ENCODE measurements at regions not wholly inside any gene's neighbourhood (a gene's known extent, or its start where the extent isn't known, plus 50 kb on each side); places are given as distances from the start of the nearest gene placed in this dataset.
"Not testable (repeated sequence)": the region's sequence is repeated elsewhere in the genome, so short reads cannot be mapped to it uniquely, and the experiment has no call there.

GRCh38 chr4:33924239-33924638, 2320.1 kb downstream of the ARAP2 start:
- peak; percentile 25 for DNase-seq

- no peak for DNase-seq
Observed at GRCh38 chr4:33924811-33925210, 2319.5 kb downstream of the ARAP2 start.

- no peak for DNase-seq
Observed at GRCh38 chr4:33930497-33930896, 2313.8 kb downstream of the ARAP2 start.

- no peak for DNase-seq
Observed at GRCh38 chr4:33931026-33931425, 2313.3 kb downstream of the ARAP2 start.

- no peak for DNase-seq
Observed at GRCh38 chr4:33940281-33940680, 2304.0 kb downstream of the ARAP2 start.

GRCh38 chr4:33941854-33942253, 2302.5 kb downstream of the ARAP2 start:
- DNase-seq: no peak

DNA sequence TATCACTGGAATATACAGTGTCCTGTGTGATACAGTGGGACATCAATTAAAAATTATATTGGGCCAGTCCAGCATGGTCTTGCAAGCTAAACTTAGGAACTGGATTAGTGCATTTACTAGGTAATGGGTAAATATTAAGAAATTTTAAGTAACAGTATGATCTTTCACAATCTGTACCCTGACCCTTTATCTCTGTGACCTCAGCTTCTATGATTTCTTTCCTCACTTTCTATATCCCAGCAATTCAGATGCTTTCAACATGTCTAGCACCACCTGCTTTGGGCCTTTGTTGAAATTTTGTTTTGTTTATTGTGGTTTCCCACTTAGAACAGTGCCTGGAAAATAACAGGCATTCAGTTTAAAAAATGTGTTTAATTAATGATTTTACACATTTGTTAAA, 2295.4 kb downstream of the ARAP2 start:
- no peak for DNase-seq

DNA sequence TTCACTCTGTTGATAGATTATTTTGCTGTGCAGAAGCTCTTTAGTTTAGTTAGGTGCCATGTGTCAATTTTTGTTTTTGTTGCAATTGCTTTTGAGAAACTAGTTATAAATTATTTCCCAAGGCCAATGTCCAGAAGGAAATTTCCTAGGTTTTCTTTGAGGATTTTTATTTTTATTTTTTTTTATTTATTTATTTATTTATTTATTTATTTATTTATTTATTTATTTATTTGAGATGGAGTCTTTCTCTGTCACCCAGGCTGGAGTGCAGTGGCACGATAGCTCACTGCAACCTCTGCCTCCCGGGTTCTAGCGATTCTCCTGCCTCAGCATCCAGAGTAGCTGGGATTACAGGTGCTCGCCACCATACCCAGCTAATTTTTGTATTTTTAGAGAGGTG, 2290.5 kb downstream of the ARAP2 start:
- not testable (repeated sequence) for DNase-seq

DNA sequence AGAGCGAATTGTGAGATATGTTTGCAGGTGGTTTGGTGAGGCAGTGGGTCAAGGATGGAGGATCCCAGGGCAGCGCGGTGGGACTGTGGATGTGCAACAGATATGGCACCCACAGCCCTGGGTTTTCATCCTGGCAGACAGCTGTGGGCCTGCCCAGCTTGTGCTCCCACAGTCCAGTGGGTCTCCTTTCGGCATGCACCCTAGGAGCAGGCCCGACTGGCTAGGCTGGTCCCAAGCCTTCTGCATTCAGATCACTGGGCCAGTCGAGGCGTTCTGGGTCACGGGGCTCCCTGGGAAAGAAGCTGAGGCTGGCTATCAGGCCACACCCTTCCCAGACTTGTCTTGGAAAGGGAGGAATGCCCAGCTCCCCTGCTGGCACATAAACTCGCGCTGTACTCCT, 2289.6 kb downstream of the ARAP2 start:
- DNase-seq: no peak

DNA sequence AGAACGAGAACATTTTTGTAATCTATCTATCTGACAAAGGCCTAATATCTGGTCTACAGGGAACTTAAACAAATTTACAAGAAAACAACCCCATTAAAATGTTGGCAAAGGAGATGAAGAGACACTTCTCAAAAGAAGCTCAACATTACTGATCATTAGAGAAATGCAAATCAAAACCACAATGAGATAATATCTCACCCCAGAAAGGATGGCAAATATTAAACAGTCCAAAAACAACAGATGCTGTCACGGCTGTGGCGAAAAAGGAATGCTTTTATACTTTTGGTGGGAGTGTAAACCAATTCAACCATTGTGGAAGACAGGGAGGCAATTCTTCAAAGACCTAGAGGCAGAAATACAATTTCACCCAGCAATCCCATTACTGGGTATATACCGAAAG, 2284.8 kb downstream of the ARAP2 start:
- DNase-seq: no peak

GRCh38 chr4:33961761-33962160, 2282.6 kb downstream of the ARAP2 start:
- no peak for DNase-seq

DNA sequence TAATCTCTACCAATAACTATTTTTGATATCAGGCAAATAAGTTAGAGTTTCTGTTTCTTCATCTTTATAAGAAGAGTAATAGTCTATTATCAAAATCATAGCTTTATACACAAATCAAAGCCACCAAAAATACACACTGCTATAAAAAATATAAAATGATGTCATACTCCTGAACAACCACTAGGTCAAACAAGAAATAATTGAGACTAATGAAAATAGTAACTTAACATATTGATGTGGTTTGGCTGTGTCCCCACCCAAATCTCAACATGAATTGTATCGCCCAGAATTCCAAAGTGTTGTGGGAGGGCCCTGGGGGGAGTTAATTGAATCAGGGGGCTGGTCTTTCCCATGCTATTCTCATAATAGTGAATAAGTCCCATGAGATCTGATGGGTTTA, 2277.5 kb downstream of the ARAP2 start:
- no peak for DNase-seq

GRCh38 chr4:33974270-33974669, 2270.0 kb downstream of the ARAP2 start:
- DNase-seq: peak; percentile 48

DNA sequence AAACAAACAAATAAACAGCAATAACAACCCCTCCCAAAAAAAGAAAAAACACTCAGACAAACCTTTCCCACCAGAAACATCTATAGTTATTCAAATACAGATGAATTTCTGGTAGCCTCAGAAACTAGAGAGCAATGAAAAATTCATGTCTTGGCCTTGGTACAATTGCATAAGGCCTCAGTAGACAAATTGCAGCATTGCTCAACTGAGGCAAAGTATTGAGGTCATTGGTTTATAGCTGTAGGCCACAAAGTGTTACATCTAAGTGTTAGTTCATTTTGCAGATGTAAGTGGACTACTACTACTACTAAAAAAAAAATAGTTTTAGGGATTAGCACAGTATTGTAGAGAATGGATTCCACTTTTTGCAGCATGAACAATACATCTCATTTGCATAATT, 2268.3 kb downstream of the ARAP2 start:
- no peak for DNase-seq

DNA sequence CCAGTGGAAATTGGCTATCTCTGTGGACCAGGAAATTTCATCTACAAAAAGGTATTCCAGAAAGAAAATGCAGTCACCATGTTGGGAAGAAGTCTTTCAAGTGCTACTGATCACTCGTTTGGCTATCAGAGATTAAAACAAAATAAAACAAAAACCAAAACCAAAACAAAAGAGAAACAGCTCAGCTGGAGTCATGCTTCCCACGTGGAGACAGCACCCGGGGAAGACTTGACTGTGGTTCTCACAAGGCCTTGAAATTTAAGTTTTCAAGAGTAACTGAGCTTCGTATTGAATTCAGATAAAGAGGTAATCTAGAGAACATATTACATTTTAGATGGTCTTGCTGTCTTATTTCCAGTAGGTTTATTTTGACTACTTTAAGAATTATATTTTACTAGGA, 2264.5 kb downstream of the ARAP2 start:
- DNase-seq: peak; percentile 41

DNA sequence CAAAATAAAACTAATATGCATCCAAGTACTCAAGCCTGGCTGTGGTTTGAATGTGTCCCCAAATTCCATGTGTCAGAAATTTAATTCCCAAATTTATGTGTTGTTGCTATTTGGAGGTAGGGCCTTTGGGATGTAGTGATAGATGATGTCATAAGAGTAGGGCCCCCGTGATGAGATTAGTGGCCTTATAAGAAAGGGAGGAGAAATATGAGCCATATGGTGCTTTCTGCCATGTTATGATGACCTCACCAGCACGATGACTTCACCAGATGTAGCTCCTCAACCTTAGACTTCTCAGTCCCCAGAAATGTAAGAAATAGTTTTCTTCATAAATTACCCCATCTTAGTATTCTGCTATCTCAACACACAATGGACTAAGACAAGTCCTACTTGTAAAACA, 2264.0 kb downstream of the ARAP2 start:
- DNase-seq: no peak

- no peak for DNase-seq
Observed at GRCh38 chr4:33989820-33990443, 2254.4 kb downstream of the ARAP2 start.

DNA sequence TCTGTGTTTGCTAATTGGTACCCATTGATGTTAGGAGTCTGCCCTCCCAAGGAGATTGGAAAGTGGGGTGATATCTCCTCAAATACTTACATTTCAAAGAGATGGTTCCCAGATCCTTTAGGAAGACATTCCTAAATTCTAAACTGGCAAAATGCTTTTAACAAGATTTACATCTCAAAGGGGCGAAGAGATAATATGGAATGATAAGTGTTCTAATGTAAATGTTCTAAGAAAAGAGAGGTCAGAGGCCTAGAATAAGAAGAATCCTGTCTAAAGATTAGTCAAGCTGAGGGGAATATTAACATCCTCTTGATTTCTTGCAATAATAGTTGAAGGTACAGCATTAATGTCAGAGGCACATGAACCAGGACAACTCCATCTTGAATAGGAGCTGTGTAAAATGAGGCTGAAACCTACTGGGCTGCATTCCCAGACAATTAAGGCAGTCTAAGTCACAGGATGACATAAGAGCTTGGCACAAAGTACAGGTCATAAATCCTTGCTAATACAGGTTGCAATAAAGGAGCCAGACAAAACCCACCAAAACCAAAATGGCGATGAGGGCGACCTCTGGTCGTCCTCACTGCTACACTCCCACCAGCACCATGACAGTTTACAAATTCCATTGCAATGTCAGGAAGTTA, 2248.1 kb downstream of the ARAP2 start:
- no peak for DNase-seq

DNA sequence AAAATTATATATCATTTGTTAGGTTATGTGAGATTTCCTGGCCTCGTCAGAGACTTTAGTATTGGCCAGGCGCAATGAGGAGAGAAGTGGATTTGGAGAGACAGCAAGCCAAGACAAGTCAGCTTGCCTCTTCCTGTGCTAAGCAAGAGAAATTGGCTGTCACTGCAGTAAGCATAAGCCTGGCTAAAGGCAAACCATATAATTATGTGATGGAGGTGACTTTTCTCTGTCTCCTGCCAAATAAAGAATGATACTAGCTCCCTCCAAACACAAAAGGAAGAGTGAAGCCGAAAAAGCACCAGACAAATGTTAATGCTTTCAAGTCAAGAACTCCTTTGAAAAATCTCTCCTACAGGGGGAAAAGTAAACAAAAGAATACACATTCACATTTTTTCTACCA, 2246.0 kb downstream of the ARAP2 start:
- peak; percentile 64 for DNase-seq

GRCh38 chr4:34000356-34000755, 2244.0 kb downstream of the ARAP2 start:
- no peak for DNase-seq

DNA sequence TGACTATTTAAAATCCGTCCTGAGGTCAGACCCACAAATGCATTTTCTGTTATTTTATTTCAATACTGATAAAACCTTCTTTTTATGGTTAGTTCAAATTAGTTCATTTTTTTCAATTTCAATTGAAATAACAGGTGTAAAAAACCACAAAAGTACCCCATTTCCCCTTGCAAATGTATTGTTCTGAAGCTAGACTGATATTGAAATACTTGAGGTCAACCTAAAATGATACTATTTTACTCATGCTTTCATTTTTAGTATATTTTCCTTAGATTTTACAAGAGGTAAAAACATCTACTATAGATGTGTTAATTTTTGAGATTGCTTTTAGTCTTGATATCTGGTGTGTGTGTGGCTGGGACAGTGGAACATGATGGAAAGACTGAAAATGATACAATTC, 2237.8 kb downstream of the ARAP2 start:
- DNase-seq: not testable (repeated sequence)

DNA sequence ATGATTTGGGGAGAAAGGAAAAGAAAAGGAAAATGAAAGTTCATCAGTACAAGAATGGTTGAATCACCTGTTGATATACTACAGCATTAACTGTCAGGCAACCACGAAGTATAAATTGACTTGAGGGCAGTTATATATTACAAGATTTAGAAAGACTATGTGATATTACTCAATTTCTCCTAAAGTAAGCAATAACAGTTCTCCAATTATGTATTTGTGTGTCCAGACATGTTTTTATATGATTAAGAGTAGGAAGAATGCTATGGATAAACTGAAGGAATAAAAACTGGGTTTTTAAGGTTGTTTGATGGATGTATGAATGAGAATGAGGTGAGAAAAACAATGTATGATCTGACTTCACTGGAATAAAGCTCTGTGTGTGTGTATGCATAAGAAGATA, 2234.4 kb downstream of the ARAP2 start:
- DNase-seq: peak; percentile 13

GRCh38 chr4:34010751-34011519, 2233.4 kb downstream of the ARAP2 start:
- no peak for DNase-seq

- DNase-seq: no peak
Observed at GRCh38 chr4:34035225-34035624, 2209.1 kb downstream of the ARAP2 start.

Measured in OCI-M1 (cell line).